Dermis blood vessel endothelial cell (primary cell): ENCODE measurements at regions not wholly inside any gene's neighbourhood (a gene's known extent, or its start where the extent isn't known, plus 50 kb on each side); places are given as distances from the start of the nearest gene placed in this dataset.

ENCODE experiments used
- DNase-seq: peaks from one replicate; pipeline ENCODE4 v3.0.0; 2010

GRCh38 chr21:29443411-29444010, 144.8 kb downstream of the BACH1 start:
- DNase-seq, result no peak

DNA sequence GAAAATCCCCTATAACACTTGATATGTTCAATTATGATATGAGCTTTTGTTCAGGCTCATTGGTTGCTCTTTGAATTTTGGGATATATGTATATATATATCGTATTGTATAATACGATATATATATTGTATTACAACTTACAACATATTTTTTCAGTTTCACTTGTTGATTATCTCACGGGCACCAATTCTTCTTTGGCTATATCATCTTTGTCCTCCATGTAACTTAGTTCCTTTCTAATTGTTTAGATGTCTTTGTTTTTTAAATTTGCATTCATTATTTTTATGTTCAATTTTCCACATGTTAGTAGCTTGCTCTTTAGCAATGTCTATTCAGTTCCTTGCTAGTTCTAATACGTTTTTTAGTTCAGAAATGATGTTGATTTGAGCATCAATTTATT, 150.0 kb downstream of the BACH1 start:
- no peak for DNase-seq

DNA sequence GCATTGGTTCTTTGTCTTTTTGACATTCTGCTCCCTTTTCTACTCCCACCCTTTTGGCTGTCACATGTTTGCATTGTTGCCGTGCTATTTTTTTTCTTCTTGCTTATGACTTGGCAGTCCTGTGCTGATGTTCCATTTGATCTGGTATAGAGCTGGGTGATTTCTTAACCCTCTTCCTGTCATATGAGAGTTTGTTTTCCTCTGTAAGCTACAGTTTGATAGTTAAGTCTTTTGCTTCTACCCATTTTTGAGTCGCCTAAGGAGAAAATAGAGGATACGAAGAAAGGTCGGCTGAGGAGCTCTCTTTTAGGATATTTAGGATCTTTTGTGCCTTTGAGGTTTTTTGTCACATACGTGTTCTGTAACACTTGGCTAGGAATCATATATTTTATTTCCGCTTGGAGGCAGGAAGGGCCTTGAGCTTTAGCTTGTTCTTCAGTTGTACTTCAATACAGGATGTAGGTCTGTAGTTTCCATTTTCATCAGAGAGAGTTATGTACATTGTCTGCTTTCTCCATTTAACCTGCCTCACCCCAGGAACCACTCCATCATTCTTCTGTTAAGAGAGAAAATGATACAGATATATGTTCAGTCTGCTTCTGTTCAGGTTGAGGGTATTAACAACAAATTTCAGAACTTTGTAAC, 150.7 kb downstream of the BACH1 start:
- DNase-seq, result peak; percentile 30

- no peak for DNase-seq
Measured at GRCh38 chr21:29450058-29450457, 151.3 kb downstream of the BACH1 start.

- DNase-seq, result no peak
Measured at GRCh38 chr21:29453511-29453910, 154.8 kb downstream of the BACH1 start.

- DNase-seq, result no peak
Measured at GRCh38 chr21:29454179-29454578, 155.5 kb downstream of the BACH1 start.

DNA sequence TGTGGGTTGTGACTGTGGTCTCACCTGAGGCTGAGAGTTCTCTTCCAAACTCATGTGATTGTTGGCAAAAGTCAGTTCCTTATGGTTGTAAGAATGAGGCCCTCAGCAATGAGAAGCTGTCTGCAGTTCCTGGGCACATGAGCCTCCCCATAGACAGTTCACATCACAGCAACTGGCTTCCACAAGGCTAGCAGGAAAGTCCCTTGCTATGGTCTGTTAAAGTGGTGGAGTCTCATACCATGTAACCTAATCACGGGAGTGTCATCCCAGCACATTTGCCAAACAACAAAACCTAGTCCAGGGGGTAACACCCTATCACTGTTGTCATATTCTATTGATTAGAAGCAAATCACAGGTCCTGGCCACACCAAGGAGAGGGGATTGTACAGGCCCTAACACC, 163.8 kb downstream of the BACH1 start:
- DNase-seq, result no peak

GRCh38 chr21:29465546-29465945, 166.8 kb downstream of the BACH1 start:
- no peak for DNase-seq

DNA sequence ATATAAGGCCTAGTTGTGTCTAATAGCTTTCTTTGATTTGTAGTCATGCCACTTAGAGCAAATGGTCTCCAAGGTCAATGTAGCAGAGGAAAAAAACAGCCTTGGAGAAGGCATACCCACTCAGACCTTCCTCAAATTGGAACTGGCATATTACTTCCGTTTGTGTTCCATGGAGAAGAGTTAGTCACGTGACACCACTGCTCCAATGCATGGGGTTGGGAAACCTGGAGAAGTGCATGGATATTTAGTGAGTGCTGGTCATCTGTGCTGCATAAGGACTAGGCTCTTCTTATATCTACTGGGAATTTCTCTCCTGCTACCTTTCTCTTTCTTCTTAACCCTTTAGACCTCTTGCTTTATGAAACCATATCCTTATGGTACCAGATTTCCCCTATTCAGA, 167.8 kb downstream of the BACH1 start:
- no peak for DNase-seq

GRCh38 chr21:29470397-29470796, 171.7 kb downstream of the BACH1 start:
- no peak for DNase-seq

GRCh38 chr21:29473808-29474207, 175.1 kb downstream of the BACH1 start:
- DNase-seq, result no peak

DNA sequence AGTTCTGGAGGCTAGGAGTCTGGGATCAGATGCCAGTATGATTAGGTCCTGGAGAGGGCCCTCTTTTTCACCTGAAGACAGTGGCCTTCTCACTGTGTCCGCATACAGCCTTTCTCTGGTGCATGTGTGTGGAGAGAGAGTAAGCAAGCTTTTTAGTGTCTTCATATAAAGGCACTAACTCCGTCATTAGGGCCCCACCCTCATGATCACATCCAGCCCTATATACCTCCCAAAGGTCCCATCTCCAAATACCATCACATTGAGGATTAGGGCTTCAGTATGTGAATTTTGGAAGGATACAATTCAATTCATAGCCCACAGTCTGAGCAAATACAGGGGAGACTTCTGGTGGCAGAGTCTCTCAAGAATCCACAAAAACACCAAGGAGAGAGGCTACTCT, 176.6 kb downstream of the BACH1 start:
- no peak for DNase-seq

GRCh38 chr21:29477347-29477746, 178.6 kb downstream of the BACH1 start:
- no peak for DNase-seq

- DNase-seq, result no peak
Measured at GRCh38 chr21:29477941-29478340, 179.2 kb downstream of the BACH1 start.

DNA sequence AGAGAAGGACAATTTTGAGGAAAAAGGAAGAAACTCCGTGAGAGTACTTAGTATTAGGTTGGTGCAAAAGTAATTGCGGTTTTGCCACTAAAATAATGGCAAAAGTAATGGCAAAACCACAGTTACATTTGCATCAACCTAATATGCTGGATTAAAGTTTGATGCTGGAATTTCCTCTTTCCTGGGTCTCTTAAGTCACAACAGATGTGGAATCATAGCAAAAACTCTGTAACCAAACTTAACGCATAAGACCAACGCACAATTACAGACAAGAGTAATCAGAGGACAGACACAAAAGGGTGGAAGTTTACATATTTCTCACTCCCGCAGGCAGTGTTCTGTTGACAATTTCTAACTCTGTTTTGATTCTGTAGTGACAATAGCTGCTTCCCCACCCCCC, 182.4 kb downstream of the BACH1 start:
- DNase-seq, result no peak

GRCh38 chr21:29481641-29482040, 182.9 kb downstream of the BACH1 start:
- DNase-seq, result no peak

GRCh38 chr21:29486306-29486807, 187.6 kb downstream of the BACH1 start:
- no peak for DNase-seq
